Endometrial microvascular endothelial cells (primary cell): ENCODE measurements at regions not wholly inside any gene's neighbourhood (a gene's known extent, or its start where the extent isn't known, plus 50 kb on each side); places are given as distances from the start of the nearest gene placed in this dataset.

Source experiments
- in situ Hi-C: cut with HindIII; loops from 2 replicates; pipeline ENCODE4 v1.10.0; 2017; ENCODE audit warnings: low sequenced_read_pairs, low pct_unique_long_range_greater_than_20kb; ENCODE audit errors: inconsistent ontology term

DNA sequence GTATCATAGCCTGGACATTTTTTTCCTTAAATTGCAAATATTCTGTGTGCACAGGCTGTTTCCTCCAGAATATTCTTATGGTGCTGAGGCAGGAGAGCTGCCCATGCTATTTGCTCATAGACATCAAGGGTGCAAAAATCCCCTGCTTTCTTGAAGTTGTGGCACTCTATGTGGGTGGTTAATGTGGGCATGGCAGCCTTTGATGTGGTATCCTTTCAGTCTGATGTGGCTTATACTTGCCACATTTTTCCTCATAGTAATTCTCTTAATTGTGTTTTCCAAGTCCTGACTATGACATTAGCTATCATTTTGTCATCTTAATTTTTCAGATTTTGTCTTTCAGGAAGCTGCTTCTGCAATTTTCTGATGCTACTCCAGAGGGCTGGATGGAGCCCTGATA is 353.3 kb downstream of the YTHDC2 start:
- in situ Hi-C loops = no loop called here

DNA sequence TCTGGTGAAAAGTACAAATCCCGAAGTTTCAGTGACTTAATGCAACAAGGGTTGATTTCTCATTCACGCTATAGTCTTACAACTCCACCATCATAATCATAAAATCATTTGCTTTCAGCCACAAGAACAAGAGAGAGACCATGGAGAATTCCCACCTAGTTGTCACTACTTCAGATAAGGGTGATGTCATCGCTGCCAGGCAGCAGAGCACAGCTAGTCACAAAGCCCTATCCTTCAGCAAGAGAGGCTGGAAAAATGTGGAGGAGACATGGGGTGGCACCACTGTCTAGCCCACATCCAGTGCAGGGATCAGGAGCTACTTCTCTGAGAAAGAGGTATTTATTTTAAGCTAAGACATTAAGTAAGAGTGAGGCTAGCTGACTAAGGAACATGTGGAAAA is 356.1 kb downstream of the YTHDC2 start:
- in situ Hi-C loops = no loop called here

DNA sequence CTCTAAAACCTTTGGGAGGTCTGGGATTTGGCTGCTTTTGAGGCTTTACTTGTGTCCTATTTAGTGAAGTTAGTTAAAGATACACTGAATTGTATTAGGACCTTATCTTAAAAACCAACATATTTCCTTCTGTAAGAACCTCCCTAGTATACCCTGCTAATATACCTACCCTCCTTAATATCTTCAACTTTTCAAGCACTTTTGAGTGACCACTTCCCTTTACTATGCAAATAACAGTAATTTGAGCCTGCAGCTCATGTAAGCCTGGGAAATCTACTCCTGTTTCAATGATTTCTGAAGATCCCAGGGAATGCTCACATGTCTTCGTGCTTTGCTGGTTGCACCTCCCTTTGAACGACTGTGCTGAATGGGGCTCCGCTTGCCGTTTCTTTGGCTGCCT is 358.5 kb downstream of the YTHDC2 start:
- in situ Hi-C loops = no loop called here

DNA sequence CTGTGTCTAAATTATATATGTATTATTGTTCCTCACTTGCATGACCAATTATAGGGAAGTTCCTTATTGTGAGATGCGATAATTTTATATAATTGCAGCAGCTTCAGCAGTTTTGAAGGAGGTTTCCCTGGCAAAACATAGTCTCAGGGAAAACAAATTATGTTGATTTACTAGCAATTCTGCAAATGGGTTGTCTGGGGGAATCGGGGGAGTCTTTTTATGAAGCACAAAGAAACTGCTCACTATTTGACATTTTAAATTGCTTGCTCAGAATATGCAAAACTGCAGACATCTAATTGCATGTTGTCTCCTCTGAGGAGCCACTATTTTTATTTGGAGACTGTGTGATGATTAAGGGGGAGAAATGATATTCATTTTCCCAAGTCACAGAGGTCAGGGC is 361.6 kb downstream of the YTHDC2 start:
- in situ Hi-C loops = no loop called here

DNA sequence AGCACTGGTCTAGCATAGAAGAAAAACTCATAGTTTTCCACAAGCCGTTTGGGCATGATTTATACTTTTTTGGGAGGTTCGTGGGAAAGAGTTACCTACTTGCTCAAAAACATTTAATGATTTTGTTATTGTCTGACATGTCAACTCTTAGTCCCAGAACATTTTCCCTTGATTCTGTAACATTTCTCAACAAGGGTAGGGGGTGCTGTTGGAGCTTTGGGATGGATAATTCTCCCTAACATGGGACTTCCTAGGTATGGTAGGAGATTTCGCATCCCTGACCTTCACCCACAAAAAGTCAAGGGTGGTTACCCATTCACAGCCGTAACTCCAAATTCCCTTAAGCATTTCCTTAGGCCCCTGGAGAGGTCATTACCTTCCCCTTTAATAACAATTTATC is 378.0 kb downstream of the YTHDC2 start:
- in situ Hi-C loops = no loop called here

DNA sequence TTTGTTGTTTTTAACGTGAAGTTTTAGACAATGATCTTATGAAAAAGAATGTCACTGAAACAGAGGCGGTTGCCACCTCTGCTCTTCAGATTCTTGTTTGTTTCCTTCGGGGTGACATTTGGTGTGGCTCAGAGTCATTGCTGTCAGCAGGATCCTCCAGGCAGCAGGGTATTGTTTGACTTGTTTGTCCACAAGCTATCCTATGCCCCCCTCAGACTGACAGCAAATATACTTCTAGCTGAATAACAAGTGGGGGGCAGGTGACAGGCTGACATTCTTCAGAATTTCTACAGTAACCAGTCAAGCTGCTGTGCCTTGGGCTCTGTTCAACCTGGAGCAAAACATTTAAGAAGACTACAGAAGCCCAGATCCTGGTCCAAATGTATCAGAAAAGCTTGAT is 383.3 kb downstream of the YTHDC2 start:
- in situ Hi-C loops = no loop called here

DNA sequence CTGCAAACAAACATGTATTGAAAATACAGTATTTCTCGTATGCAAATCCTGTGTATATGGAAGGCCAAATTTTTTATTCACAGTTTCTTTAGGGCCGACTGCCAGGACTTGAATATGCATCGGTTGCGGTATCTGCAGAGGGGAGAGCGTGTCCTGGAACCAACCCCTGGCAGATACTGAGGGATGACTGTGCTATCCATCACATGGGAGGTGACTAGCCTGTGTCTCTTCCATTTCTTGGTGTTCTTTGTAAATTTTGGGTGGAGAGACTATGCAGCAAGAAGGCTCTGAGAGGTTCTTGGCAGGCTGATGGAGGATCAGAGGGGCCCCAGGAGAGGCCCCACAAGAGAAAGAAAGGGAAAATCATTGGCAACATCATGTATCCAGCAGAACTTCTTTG is 384.3 kb downstream of the YTHDC2 start:
- in situ Hi-C loops = no loop called here

DNA sequence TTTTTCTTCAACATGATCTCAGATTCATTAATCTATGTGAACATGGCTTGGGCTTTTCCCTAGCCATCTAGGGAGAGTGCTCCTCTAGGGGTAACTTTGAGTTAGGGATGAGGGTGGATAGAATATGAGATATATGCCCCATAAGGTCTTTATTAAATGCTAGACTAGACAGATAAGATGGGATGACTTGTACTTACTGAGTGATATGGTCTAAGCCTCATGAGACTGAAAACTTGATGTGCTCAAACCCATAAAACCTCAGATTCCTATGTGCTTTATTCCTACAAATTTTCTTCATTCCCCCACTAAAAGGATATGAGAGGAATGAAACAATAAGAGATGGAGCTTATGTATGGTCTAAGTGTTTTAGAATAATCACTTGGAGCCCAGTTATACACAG is 386.6 kb downstream of the YTHDC2 start:
- in situ Hi-C loops = no loop called here

DNA sequence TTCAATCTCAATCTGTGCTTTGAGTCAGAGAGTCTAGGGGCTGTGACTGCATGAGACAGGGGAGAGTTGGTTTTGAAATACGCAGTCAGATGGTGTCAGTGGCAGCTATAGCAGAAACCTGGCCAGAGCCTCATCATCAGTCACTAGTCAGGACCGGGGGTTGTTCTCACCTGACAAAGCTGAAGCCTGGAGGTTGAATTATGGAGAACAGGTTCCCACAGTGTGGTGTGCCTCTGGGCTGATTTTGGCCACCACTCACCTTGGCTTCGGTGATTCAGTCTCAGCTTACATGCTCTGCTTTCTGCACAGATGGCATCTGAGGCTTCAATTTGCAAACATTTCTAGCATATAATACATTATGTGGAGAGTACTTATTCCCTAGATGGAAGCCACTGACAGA is 387.3 kb downstream of the YTHDC2 start:
- in situ Hi-C loops = no loop called here

DNA sequence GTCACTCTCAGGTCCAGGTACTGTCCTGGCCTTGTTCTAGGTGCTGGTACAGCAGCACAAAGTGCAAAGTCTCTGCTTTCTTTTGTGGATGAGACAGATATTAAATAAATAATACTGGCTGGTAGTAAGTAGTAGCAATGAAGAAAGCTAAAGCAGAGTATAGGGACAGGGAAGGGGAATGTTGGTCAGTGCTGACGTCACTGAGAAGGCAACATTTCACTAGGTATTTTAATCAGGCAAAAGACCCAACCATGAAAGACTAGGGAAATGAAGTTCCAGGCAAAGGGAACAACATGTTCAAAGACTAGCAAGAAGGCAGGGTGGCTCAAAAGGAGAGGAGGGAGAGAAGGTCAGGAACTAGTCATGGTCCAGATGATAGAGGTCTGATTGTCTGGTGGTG is 388.2 kb downstream of the YTHDC2 start:
- in situ Hi-C loops = no loop called here

DNA sequence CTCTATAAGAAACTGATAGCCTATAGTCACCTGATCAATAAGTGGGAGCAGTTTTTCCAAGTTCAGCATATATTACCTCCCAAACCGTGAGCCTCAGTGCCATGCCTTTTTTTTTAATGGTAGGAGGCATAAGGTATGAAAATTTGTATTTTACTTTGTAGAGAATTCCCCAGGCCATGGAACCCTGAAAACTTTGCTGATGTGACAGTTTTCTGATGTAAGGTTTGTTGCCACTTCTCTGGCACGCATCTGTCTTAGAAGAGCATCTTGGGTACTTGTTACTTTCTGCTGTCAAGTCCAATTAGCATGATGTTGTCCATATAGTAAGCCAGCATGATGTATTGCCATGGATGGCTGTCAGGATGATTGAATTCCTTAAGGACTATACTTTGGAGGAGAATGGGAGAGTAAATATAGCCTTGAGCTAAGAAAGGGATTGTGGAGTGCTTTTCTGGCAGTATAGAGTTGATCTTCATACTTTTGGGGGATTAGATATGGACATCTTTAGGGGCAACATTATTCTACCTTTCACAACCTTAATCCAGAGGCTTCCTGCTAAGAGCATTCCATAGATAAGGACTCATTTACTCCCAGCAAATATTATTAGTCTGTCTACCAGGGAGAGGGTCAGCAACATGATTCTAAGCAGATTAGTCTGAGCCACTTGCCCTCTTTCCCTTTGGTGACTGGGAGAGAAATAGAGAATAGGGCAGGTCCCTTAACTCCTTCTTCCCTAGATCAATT is 389.6 kb downstream of the YTHDC2 start:
- in situ Hi-C loops = no loop called here

DNA sequence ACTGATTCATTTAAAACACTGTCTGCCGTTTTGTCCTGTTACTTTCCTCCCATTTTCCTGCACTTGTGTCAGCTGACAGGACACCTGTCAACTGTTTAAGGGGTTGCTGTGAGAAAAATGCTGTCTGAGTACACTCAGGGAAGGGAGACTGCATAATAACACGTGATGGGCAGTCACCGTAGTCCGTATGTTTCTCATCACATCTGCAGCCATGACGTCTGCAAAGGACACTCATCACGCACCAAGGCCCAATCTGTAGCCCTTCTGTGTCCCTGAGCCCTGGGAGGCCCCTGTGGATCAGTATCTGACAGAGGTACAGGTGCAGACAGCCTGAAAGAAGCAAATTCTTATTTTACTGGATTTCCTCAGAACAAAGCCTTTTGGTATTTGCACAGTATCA is 396.3 kb downstream of the YTHDC2 start:
- in situ Hi-C loops = no loop called here

DNA sequence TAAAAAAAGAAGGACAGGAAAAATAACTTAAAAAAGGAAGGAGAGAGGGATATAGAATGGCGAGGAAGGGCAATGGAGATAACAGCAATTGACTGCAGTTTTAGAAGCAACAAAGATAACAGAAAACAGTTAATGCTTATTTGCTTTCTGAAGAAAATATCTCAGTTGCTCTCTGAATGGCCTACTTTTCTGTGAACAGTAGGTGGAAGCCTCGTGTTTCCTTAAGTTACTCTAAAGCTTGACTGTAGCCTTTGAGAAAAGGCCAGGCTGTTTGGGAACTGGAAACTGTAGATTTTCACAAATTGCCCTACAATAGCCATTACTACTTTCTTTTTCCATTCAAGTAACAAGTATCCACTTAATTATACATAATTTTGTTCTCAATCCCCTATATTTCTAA is 404.5 kb downstream of the YTHDC2 start:
- in situ Hi-C loops = no loop called here

DNA sequence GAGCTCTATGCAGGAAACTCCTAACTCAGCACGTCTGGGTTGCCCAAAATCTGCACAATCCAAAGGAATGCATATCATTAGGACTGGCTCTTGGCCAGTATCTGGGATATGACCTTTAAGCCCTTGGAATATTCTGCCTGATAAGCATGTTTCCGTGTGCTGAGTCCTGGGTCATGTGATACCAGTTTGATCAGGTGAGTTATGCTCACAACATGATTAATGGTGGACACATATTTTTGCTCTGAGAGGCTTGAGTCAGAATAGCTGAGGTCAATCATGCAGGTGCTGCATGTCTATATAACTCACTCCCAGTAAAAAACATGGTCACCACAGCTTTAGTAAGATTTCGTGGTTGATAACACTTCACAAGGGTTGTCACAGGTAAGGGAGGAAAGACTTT is 408.8 kb downstream of the YTHDC2 start:
- in situ Hi-C loops = no loop called here

DNA sequence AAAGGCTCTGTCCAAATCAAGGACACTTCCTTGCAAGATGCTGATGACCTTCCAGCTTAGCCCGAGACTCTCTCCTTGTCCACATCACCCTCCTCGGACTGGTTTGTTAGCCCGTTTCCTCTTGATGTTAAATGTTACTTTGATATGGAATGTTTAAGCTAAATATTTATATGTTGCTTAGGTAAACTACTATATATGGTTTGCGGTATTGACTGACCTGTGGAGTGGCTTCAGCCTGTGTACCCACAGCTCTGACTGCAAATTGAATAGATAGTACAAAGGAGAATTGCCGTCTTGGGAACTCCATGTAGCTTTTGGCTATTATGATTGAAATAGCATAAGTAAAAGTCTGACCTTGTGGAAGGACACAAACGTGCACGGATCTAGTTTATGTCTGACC is 422.0 kb downstream of the YTHDC2 start:
- in situ Hi-C loops = no loop called here

DNA sequence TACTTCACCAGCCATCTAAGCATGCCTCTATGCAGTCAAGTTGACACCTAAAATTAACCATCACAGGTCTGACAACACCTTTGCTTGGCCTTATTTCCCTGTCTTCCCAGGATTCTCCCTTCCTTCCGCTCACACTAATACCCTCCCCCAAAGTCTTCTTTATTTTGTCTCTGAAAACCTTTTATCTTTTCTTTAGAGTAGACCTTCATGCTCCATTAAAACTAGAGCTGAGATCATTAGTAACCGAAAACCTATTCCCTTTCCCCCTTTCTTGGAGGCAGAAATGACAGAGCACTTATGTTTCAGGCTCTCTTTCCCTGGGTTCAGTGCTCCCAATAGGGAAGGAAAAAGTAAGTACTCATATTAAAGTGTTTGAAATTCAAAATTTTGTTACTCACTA is 423.8 kb downstream of the YTHDC2 start:
- in situ Hi-C loops = no loop called here

DNA sequence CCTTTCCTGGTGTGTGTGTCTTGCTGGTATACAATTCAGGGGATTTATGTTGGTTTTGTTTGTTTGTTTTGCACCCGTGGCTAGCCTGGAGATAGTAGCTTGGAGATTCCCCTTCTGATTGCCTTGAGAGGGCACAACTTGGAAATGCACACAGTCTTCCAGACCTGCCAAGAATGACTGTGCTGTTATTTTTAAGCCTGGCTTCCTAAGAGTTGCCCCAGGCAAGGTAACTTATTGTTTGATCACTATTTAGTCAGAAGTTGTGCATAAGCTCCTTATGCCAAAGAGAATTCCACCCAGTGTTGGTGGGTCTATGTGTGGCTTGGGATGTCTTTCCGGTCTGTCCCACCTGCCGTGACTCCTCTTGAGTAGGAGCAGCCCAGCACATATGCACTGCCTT is 421.9 kb upstream of the KCNN2 start:
- in situ Hi-C loops = no loop called here

DNA sequence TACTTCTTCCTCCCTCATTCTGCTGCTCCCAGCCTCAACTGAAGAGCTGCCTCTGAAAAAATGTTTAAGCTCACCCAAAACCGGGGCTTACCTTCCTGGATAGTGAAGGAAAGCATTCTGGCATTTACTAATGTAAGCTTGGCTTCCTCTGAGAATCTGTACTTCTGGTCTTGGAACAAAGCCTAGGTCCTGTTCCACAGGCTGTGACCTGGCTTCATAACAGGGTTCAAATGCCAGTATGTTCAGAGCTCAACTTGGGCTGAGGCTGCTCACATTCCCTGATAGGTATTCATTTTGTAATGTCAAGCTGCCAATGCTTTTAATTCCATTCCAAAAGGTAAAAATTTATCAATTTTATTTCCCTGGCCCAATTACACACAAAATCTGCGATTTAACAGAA is 411.7 kb upstream of the KCNN2 start:
- in situ Hi-C loops = no loop called here

DNA sequence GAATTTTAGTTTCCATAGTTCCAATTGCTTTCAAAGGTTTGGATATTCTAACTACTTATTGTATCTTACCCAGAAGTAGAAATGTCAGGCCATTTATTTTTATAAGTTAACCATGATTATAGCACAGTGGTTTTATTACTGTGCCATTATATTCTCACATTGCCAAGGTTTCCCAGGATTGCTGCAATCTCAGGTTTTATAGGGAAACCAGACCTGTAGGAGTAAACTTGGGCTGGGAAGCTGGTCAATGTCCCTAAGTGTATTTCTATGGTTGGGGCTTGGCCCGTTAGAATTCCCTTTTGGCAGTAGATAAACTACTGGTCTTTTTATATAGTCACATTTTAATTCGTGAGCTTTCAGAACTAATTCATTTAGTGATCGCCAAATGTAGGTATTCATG is 396.6 kb upstream of the KCNN2 start:
- in situ Hi-C loops = no loop called here

DNA sequence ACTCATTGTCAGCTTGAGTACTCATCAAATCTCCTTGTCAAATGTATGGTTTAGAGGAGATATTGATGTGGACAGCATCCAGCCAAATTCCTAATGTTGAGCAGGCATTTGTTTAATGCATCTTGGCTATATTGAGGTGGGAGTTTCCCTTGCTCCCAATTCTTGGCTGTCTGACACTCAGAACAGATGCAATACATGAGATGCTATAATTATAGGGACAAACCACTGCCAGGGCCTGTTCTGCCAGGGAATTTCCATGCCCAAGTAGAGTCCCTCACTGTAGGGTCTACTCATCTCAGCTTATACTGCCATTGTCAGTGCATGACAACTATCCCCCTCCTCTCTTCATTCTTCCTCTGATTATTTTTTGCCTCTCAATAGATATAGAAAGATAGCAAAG is 392.0 kb upstream of the KCNN2 start:
- in situ Hi-C loops = no loop called here

DNA sequence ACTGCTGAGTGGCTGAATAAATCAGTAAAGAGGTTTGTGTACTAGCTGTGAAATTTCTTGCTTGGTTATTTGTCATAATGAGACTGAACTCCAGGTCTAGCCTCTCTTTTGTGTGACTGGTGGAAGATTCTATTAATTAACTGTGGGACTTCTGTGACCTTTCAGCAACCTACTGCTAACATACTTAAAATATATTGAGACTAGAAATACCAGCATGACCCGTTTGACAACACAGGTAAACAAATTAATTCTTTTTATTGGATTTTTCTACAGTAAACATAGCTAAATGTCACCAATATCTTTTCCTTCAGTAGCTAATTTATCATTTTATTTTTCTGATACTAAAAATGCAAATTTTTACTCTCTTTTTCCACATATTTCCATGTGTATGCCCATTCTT is 390.4 kb upstream of the KCNN2 start:
- in situ Hi-C loops = no loop called here
